Omental fat pad (tissue), 3 donors: ENCODE measurements at regions not wholly inside any gene's neighbourhood (a gene's known extent, or its start where the extent isn't known, plus 50 kb on each side); places are given as distances from the start of the nearest gene placed in this dataset.

Source experiments
- ATAC-seq: fragments of 150-250 bp; one replicate; pipeline ENCODE4 v1.9.1; 2016; ENCODE audit warnings: mild to moderate bottlenecking, moderate library complexity; ENCODE audit not compliant: low FRiP score
- DNase-seq: peaks from one replicate; pipeline ENCODE4 v3.0.0-alpha.2; 2019; ENCODE audit warnings: low spot score
- CTCF ChIP-seq, 3 donors: fragments of 450-650 bp; IDR thresholded peaks; one replicate each; pipeline ENCODE4 v1.5.1; 2016 to 2017; ENCODE audit warnings: antibody characterized with exemption in 3 of 3, mild to moderate bottlenecking in 3 of 3, moderate library complexity in 2 of 3

GRCh38 chr16:60027351-60027750, 1293.2 kb upstream of the GOT2 start:
- DNase-seq (no peak), ATAC-seq (no peak)
- no peak for TF ChIP-seq CTCF (IDR thresholded peaks at IDR 0.05)

GRCh38 chr16:60013076-60013475, 1279.0 kb upstream of the GOT2 start:
- DNase-seq (no peak), ATAC-seq (no peak)
- TF ChIP-seq CTCF (IDR thresholded peaks at IDR 0.05), result no peak

GRCh38 chr16:60001523-60001922, 1267.4 kb upstream of the GOT2 start:
- no peak for TF ChIP-seq CTCF (IDR thresholded peaks at IDR 0.05)
- ATAC-seq (no peak), DNase-seq (no peak)

- ATAC-seq, result no peak
- DNase-seq, result no peak
- TF ChIP-seq CTCF (IDR thresholded peaks at IDR 0.05), result no peak
Measured at GRCh38 chr16:59997706-59998105, 1263.6 kb upstream of the GOT2 start.

- ATAC-seq (no peak), DNase-seq (no peak)
- no peak for TF ChIP-seq CTCF (IDR thresholded peaks at IDR 0.05)
Measured at GRCh38 chr16:59993101-59993500, 1259.0 kb upstream of the GOT2 start.

- ATAC-seq (no peak), DNase-seq (no peak)
- TF ChIP-seq CTCF (IDR thresholded peaks at IDR 0.05), result no peak
Measured at GRCh38 chr16:59991171-59991570, 1257.1 kb upstream of the GOT2 start.

GRCh38 chr16:59988591-59988990, 1254.5 kb upstream of the GOT2 start:
- TF ChIP-seq CTCF (IDR thresholded peaks at IDR 0.05), result no peak
- no peak for DNase-seq
- ATAC-seq, result no peak
